Renal cortex interstitium (tissue), 11 donors: ENCODE measurements at regions not wholly inside any gene's neighbourhood (a gene's known extent, or its start where the extent isn't known, plus 50 kb on each side); places are given as distances from the start of the nearest gene placed in this dataset.

Experiments
- DNase-seq, 11 donors: peaks; one replicate each; pipeline ENCODE4 v3.0.0-alpha.2; 2013; ENCODE audit warnings: low read depth in 9 of 11, low spot score in 4 of 11; ENCODE audit errors: extremely low read depth in 1 of 11

DNA sequence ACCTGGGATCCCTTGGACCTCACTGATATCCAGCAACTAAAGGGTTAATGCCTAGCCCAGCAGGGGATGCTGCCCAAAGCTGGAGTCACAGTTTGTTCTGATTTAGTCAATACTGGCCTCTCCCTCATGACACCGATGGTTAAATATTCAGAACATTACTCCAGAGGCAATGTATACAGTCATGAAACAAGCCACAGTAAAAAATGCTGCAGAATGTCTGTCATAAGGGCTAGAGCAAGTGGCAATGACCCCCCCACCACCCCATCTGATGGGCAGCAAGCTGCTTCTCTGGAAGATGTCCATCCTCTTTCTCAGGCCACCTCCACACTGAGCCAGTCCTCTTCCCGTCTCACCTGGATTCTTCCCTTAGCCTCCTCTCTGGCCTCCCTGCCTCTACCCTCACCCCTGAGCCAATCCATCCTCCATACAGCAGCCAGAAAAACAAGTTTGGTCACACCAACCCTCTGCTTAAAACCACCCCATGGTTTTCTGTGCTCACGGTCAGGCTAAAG is 99.0 kb upstream of the KCNG1 start:
- DNase-seq: no peak

GRCh38 chr20:51121272-51121671 is 98.4 kb upstream of the KCNG1 start:
- no peak for DNase-seq

GRCh38 chr20:51120868-51121267 is 98.0 kb upstream of the KCNG1 start:
- no peak for DNase-seq

GRCh38 chr20:51120438-51120837 is 97.5 kb upstream of the KCNG1 start:
- no peak for DNase-seq

- no peak for DNase-seq
Measured at GRCh38 chr20:51119914-51120313, 97.0 kb upstream of the KCNG1 start.

- DNase-seq: no peak
Measured at GRCh38 chr20:51118985-51119527, 96.1 kb upstream of the KCNG1 start.

- DNase-seq: no peak
Measured at GRCh38 chr20:51118216-51118615, 95.3 kb upstream of the KCNG1 start.

GRCh38 chr20:51116765-51117686 is 94.1 kb upstream of the KCNG1 start:
- no peak for DNase-seq

GRCh38 chr20:51111290-51111689 is 88.4 kb upstream of the KCNG1 start:
- DNase-seq: no peak

- DNase-seq: no peak
Measured at GRCh38 chr20:51108638-51109363, 85.9 kb upstream of the KCNG1 start.

DNA sequence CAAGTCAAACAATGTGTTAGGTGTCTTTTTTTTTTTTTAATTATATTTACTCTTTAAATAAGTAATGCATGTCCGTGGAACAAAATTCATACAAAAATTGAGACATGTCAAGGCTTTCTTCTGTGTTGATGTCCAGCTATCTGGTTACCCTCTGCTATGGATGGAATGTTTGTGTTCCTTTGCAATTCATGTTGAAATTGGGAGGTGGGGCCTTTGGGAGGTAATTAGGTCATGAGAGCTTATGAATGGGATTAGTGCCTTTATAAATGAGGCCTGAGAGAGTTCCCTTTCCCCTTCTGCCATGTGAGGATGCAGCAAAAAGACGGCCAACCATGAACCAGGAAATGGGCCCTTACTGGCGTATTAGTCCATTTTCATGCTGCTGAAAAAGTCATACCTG is 83.1 kb upstream of the KCNG1 start:
- DNase-seq: no peak

- DNase-seq: no peak
Measured at GRCh38 chr20:51104960-51105920, 82.3 kb upstream of the KCNG1 start.

DNA sequence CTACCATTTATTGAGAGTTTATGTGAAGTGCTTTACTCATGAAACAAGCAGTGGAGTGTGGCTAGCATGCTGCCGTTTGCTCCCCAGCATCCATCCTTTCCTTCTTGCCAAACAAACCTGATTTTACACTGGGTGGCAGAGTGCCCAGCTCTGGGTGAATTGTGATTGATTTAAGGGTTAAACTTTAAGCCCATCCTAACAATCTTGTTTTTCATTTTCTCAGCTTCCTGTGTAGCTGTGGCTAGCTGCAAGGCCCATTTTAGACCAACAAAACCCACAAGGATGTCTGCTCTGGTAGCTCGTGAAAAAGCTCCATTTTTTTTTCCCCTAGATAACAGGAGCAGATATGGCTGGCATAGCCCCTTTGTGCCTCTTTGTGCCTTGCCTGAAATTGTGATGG is 77.7 kb upstream of the KCNG1 start:
- DNase-seq: no peak

- DNase-seq: no peak
Measured at GRCh38 chr20:51098284-51098810, 75.4 kb upstream of the KCNG1 start.

GRCh38 chr20:51097351-51098120 is 74.6 kb upstream of the KCNG1 start:
- no peak for DNase-seq

DNA sequence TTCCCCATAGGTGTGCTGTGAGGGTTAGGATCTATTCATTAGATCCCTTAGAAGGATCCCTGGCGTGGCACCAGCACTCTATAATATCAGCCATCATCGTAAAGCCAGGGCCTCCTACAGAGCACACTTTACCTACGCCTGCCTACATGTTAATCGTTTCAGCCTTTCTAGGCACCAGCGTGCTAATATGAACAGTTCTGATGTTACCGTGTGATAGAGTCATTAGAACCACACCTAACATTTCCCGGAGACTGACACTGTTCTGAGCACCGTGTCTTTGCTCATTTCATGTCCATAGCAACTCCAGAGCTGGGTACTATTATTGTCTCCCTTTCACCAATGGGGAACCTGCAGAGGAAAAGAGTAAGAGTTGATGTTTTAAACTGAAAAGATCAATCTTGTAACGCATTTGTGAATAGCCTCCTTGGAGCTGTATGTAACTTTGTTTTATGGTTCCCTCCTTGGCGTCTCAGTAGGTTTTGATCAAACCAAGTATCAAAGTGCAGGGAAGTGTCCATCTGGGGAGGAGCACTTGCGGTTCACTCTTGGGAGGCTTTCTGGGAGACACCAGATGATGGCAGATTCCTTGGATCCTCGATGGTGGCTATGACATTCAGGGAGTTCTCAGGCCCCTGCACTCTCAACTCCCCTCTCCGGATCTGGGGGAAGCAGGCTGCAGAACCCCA is 73.8 kb upstream of the KCNG1 start:
- no peak for DNase-seq
